NOMO-1 treated with dmso at 0.1 percent for 144 hours (cell line): ENCODE measurements at regions not wholly inside any gene's neighbourhood (a gene's known extent, or its start where the extent isn't known, plus 50 kb on each side); places are given as distances from the start of the nearest gene placed in this dataset.
"Not testable (repeated sequence)": the region's sequence is repeated elsewhere in the genome, so short reads cannot be mapped to it uniquely, and the experiment has no call there.

ENCODE experiments used
- DNase-seq: peaks from one replicate; lab custom pipeline; 2025; ENCODE audit not compliant: unreplicated experiment; lab: John Stamatoyannopoulos, UW

DNA sequence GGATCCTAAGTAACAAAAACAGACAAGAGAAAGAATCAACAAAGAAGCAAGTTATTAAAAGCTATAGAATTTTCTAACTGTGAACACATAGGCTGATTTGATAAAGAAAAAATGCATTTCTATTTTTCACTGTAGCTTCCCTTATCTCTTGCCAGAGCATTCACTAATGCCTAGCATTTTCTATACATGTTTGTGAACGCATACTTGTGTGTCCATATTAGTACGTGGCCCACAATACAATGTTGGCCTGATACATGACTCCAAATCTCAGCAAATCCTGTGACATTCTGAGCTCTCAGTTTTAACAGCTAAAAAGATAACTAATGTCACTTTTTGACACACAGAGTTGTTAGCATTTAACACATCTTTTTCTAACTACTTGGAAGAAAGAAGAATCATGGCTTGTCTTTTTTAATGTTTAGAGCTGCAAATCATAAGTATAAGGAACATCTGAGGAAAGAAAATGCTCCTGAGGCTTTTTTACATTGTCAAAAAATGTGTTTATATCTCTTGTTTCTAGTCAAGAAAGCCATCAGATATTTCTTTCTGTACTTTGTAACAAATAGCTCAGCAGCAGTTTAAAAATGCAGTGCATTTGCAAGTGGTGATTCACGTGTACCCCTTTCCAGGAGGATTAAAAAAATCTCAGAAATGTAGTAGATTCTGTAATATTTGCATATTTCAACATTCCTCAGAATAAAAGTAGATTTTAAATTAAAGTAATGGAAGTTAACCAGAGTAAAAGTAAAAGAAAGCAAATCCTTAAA is 1646.8 kb upstream of the TMEFF2 start:
- DNase-seq, result no peak

GRCh38 chr2:193837111-193837738 is 1642.5 kb upstream of the TMEFF2 start:
- DNase-seq, result no peak

DNA sequence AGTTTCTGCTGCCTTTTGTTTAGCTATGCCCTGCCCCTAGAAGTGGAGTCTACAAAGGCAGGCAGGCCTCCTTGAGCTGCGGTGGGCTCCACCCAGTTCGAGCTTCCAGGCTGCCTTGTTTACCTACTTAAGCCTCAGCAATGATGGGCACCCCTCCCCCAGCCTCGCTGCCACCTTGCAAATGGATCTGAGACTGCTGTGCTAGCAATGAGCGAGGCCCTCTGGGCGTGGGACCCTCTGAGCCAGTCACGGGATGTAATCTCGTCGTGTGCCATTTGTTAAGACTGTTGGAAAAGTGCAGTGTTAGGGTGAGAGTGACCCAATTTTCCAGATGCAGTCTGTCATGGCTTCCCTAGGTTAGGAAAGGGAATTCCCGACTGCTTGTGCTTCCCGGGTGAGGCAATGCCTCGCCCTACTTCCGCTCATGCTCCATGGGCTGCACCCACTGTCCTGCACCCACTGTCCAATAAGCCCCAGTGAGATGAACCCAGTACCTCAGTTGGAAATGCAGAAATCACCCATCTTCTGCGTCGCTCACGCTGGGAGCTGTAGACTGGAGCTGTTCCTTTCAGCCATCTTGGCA is 1641.8 kb upstream of the TMEFF2 start:
- DNase-seq, result not testable (repeated sequence)

- not testable (repeated sequence) for DNase-seq
Observed at GRCh38 chr2:193833895-193834294, 1639.2 kb upstream of the TMEFF2 start.

GRCh38 chr2:193824474-193824873 is 1629.7 kb upstream of the TMEFF2 start:
- DNase-seq, result no peak

GRCh38 chr2:193818801-193819499 is 1624.2 kb upstream of the TMEFF2 start:
- DNase-seq, result no peak

- no peak for DNase-seq
Observed at GRCh38 chr2:193816008-193816407, 1621.3 kb upstream of the TMEFF2 start.

- no peak for DNase-seq
Observed at GRCh38 chr2:193810533-193810932, 1615.8 kb upstream of the TMEFF2 start.

DNA sequence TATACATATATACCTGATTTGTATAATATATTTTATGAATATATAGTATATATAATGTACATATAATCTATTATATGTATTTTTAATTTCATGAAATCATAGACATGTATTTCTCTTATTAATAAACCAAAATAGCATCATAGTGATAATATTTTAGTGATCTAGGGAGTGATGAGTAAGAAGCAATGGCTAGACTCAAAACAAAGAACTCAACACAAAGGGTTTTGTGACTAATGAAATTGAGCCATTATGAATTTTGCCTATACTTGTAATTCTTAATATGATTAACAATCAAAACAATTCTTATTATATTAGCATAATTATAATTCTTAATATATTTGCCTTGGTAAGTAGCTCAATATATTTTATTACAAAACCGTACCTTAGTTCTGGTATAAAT is 1614.1 kb upstream of the TMEFF2 start:
- no peak for DNase-seq

- DNase-seq, result no peak
Observed at GRCh38 chr2:193806088-193806774, 1611.5 kb upstream of the TMEFF2 start.

DNA sequence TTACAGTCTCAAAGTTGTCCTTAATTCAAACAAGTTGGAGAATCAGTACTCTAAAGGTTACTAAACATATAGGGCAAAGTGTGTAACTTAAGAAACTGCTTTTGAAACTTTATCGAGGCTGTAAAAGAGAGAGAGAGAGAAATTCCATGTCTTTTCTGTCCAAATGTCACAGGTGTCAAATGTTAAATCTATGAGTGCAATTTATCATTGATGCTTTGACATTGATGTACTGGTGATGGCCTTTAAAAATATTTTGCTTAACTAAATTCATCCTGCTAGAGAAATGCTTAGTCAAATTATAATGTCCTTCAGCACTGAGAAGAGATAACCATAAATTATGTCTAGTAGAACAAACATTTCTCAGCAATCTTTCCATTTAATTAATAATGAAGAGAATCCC is 1602.1 kb upstream of the TMEFF2 start:
- no peak for DNase-seq

DNA sequence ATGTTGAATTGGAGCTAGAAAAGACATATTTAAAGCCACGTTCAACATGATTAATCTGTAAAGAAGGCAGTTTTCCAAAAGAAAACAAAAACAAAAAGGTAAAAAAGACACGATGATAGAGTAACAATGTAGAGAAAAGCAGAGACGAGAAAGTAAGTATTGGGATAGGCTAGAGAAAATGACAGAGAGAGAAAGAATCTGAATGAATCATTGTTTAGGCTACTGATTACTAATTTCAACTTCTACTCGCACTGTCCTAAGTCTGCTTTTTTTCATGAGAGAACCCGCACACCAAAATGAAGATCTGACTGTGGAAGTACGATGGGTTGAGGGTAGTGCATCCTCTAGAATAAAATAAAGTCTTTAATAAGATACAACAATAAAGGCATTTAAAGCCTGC is 1599.2 kb upstream of the TMEFF2 start:
- no peak for DNase-seq

DNA sequence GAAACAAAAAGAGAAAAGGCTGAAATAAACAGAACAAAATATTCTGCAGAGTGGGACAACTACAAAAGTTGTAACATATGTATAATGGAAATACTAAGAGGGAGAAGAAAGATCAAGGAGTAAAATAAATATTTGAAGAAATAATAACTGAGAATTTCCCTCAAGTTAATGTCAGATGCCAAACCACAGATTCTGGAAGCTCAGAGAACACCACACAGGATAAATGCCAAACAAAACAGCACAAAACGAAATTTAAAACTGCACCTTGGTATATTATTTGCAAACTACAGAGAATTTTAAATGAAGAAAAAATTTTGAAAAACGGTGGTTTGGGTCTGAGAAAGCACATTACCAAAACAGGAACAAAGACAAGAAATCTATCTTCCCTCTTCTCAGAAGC is 1588.9 kb upstream of the TMEFF2 start:
- DNase-seq, result no peak

GRCh38 chr2:193778293-193778692 is 1583.6 kb upstream of the TMEFF2 start:
- no peak for DNase-seq

DNA sequence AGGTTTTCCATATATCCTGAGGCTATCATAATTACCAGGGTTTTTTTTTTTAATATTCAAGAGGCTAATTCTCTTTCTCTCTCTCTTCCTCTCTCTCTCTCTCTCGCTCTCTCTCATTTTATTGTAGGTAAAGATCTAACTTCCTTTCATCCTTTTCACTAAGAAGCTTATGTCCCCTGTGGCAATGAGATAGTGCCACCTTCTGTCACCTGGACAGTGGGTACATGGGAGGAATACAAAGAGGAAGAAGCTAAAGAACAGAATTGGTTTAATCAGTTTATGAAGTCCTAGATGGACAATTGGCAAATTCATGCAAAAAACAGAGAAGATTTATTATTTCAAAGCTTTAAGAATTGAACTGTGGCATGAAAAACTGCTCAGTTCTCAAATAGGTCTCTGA is 1582.3 kb upstream of the TMEFF2 start:
- no peak for DNase-seq

- DNase-seq, result peak; percentile 3
Observed at GRCh38 chr2:193774166-193774565, 1579.4 kb upstream of the TMEFF2 start.

DNA sequence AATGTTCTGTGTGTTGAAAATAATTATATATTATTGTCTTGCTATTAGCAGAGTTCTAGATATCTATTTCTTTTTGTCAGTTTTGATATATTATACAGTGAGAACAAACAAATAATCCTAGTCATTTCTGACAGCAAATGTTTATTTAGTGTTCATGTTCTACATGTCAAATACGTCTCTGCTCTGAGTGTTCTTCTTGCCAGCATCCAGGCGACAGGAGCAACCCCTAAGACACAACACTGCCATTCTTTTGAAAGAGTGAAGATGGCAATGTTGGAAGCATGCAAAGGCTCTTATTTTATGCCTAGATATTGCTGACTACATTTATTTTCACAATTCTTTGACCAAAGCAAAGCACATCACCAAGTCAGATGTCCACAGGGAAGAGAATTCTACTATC is 1556.6 kb upstream of the TMEFF2 start:
- DNase-seq, result no peak

DNA sequence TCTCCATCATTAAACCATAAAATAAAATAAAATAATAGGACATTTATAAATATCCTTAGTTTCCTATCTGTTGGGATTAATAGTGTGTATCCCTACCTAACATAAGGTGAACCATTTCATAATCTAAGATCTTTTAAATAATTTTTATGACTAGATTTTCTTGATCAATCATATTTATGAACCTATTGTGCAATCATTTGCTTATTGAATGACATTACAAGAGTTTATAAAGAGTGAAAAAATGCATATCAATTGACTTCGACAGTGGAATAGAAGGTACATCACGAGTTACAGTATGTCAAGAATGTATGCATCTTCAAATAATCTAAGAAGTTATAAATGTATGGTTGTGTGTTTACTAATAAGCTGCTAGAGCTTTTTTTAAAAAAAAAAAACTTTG is 1554.8 kb upstream of the TMEFF2 start:
- DNase-seq, result no peak

DNA sequence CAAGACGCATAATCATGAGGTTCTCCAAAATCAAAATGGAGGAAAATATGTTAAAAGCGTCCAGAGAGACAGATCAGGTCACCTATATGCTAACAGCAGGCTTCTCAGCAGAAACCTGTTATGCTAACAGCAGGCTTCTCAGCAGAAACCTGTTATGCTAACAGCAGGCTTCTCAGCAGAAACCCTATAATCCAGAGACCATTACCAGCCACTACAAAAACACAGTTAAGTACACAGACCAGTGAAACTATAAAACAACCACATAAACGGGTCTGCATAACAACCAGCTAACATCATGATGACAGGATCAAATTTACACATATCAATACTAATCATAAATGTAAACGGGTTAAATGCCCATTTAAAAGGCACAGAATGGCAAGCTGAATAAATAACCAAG is 1548.4 kb upstream of the TMEFF2 start:
- no peak for DNase-seq

DNA sequence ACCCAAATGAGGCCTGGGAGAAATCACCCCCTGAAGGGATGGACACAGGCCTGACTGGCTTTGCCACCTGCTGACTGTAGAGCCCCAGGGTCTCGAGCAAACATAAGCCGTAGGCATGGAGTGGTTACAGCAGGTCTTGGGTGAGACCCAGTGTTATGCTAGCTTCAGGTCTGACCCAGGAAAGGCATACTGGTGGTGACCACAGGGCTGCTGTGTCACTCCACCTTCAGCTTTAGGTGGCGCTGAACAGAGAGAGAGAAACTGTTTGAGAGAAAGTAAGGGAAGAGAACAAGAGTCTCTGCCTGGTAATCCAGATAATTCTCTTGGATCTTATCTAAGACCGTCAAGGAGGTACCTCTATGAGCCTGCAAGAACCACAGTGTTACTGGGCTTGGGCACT is 1544.2 kb upstream of the TMEFF2 start:
- no peak for DNase-seq

DNA sequence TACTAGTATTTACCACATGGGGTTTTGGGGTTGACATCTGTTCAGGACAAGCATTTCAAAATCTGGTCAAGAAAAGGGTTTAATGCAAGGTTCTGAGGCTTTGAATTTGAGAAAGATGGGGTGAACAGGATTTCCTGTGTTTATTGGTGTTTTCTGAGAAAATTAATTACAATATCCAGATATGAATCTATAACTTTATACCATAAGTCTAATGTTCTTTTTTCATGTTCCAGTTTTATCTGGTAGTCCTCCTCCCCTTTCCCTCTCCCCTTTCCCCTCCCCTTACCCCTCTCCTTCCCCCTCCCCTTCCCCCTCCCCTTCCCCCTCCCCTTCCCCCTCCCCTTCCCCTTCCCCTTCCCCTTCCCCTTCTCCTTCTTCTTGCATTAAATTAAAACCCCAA is 1518.2 kb upstream of the TMEFF2 start:
- DNase-seq, result no peak
